GM12872 (cell line): ENCODE measurements at regions not wholly inside any gene's neighbourhood (a gene's known extent, or its start where the extent isn't known, plus 50 kb on each side); places are given as distances from the start of the nearest gene placed in this dataset.

Source experiments
- TF ChIP-seq, protein P1 (sequence below): IDR thresholded peaks from 3 replicates; pipeline ENCODE4 v1.5.1; 2011; ENCODE audit warnings: low read depth, mild to moderate bottlenecking, low read length, moderate library complexity; ENCODE audit not compliant: insufficient read depth

DNA sequence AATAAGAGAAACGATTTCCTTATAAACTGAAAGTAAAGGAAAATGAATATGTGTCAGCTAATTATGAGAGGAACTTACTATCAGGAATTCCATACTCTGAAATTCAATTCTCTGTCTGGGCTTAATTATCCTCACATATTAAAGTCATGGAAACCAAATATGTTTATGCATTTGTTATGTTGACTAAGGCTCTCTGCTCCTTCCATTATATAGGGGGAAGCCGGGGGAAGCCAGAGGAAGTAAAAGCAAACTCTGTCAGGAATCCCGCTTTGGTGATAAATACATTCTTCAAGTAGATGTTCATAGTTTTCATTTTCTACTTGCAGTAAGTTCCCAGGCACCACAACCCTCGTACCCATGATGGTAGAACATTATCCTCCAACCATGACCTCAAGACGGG lies 142.8 kb upstream of the VCX2 start:
- TF ChIP-seq, protein P1, sequence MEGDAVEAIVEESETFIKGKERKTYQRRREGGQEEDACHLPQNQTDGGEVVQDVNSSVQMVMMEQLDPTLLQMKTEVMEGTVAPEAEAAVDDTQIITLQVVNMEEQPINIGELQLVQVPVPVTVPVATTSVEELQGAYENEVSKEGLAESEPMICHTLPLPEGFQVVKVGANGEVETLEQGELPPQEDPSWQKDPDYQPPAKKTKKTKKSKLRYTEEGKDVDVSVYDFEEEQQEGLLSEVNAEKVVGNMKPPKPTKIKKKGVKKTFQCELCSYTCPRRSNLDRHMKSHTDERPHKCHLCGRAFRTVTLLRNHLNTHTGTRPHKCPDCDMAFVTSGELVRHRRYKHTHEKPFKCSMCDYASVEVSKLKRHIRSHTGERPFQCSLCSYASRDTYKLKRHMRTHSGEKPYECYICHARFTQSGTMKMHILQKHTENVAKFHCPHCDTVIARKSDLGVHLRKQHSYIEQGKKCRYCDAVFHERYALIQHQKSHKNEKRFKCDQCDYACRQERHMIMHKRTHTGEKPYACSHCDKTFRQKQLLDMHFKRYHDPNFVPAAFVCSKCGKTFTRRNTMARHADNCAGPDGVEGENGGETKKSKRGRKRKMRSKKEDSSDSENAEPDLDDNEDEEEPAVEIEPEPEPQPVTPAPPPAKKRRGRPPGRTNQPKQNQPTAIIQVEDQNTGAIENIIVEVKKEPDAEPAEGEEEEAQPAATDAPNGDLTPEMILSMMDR, result no peak

DNA sequence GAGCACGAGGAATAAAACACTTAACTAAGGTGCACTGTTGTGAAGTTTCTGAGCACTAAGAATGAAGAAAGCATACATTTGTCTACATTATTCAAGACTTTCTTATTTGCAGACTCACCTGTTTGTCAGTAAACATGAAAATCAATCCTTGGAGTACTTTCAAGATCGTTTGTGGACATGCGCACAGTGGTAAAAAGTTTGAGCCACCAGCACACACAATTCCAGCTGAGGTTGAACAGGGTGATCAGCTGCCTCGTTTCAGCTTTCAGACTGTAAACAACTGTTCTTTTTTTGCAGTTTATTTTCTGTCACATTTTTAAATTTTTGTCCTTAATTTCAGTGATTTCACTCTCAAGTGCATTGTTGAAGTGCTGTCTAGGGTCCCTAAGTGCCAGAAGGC lies 143.8 kb upstream of the VCX2 start:
- TF ChIP-seq, protein P1, result no peak

DNA sequence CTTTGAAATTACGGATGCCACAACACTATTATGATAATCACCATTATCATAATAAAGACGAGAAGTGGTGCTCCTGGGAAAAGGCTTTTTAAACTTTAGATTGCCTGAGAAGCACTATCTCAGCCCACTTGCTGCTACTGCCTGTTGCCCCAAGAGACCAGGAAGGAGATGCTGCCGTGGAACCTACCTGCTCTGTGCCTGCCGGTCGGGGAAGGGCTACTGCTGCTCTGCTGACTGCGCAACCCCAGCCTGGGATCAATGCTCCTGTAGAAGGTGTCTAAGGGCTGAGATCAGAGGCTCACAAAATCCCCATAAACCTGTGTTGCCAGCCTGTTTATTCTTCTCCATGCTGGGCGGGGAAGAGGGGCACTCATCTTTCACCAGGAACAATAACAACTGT lies 145.3 kb upstream of the VCX3B start:
- TF ChIP-seq, protein P1, result no peak

DNA sequence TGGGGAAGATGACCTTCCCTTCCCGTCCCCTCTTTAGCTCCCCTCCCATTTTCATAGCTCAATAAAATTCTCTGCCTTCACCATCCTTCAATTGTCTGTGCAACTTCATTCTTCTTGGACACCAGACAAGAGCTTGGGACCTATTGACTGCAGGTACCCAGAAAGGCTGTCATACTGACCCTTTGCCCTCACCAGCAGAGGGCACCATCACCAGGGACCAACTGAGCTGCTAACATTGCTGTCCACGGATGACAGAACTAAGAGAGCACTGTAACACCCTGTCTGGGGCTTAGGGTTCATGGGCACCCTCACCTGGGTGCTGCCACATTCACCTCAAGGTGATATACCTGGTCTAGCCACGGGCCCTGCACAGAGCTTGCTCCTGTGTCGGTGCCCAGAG lies 141.3 kb upstream of the VCX3B start:
- TF ChIP-seq, protein P1, result 0 out of 3 replicates have a peak, but pooled peaks have one; percentile 10

DNA sequence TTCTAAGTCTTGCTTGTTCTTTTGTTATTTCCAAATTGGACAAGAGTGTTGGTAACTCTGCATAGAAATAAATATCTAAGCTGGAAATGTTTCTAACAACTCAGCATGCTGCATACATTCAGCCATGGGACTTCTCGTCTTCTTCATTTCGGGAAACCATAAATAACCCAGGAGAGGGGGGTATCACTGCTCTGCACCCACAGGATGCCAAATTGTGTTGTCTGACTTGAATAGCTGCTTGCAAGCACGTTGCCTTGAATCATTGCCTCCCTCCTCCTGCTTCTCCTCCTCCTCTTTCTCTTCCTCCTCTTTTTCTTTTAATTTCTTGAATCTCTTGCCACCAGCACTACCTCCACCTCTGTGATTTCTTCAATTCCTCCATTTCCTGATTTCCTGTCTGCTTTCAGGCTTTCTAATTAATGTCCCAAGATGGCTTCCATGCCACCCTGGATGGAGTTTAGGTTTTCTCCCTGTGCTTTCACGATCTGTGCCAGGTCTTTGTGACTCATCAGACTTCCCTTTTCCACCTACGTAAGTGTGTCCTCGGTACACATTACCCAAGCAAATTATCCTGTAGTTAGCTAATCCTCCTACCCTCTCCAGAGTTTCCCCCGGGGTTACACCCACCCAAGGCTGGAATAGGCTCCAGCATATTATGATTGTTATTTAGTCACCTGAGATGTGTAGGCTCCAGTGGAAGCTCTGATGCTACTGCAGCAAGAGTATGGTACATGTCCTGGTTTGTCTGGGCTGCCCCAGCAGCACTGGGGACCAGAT lies 122.6 kb upstream of the VCX3B start:
- TF ChIP-seq, protein P1, result no peak

DNA sequence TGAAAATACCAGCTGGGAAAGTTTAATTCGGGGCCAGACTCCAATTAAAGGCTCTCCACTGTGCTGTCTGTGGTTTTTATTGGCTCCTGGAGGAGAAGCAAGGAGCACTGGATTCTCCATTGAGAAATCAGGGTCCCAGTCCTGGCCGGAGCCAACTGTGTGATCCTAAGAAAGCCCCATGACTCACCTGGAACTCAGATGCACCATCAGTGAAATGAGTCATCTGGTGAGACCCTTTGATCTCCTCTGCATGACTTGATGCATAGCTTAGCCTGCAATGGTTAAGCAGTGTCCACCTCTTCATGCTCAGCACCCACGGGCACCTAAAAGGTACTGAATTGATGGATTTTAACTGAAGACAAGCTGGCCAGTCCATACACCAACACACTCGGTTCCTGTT lies 119.2 kb upstream of the VCX3B start:
- TF ChIP-seq, protein P1, result no peak

DNA sequence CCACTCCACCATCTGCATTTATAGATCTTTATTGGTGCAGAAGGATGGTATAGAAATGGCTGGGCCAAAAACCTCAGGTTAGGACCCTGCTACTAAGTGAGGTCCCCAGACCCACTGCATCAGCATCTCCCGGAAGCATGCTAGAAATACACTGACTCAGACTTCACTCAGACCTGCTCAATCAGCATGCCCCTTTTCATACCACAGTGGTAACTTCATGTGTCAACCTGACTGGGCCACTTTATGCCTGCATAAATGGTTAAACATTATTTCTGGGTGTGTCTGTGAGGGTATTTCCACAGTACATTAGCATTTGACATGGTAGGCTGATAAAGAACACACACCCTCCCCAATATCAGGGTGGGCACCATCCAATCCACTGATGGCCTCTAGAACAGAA lies 118.6 kb upstream of the VCX3B start:
- TF ChIP-seq, protein P1, result no peak

DNA sequence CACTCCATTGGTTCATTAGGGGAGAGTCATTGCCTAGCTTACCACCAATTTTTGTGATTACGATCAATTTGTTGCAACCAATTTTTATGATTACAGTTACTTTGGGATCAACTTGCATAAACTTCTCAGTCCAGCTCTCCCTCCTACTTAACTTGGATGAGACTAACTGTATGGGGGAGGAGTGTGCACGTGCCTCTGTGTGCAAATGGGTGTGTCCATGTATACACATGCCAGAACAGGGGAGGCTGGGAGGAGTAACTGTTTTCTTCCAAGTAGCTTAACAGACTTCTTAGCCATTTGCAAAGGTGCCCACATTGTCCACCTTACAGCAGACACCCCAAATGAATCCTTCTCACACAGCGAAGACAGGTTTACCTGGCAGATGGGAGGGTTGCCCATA lies 117.7 kb upstream of the VCX3B start:
- TF ChIP-seq, protein P1, result no peak
